Astrocyte of the cerebellum (primary cell): ENCODE measurements at regions not wholly inside any gene's neighbourhood (a gene's known extent, or its start where the extent isn't known, plus 50 kb on each side); places are given as distances from the start of the nearest gene placed in this dataset.

Experiments
- DNase-seq: peaks from one replicate; pipeline ENCODE4 v3.0.0-alpha.2; 2011; ENCODE audit warnings: low read depth
- H3K4me3 ChIP-seq: 2 replicates; pipeline ENCODE4 v1.5.1; 2011; ENCODE audit warnings: mild to moderate bottlenecking, low read depth, low read length, moderate library complexity
- CTCF ChIP-seq: IDR thresholded peaks from 2 replicates; pipeline ENCODE4 v1.5.1; 2012; ENCODE audit warnings: low read length, low read depth, moderate library complexity, mild to moderate bottlenecking; ENCODE audit errors: missing control alignments
- in situ Hi-C: cut with HindIII; loops from 2 replicates; pipeline ENCODE4 v1.10.0; 2017; ENCODE audit warnings: low sequenced_read_pairs

GRCh38 chr4:128353791-128354190, 66.2 kb upstream of the PGRMC2 start:
- TF ChIP-seq CTCF: no peak
- in situ Hi-C loops: no loop called here
- DNase-seq: no peak
- no peak overlapping the region for H3K4me3 ChIP-seq

GRCh38 chr4:128351502-128351901, 63.9 kb upstream of the PGRMC2 start:
- in situ Hi-C loops: no loop called here
- no peak overlapping the region for H3K4me3 ChIP-seq
- TF ChIP-seq CTCF: no peak
- DNase-seq: no peak

- DNase-seq: no peak
- no peak overlapping the region for H3K4me3 ChIP-seq
- TF ChIP-seq CTCF: no peak
- in situ Hi-C loops: no loop called here
Measured at GRCh38 chr4:128350449-128351045, 62.9 kb upstream of the PGRMC2 start.

GRCh38 chr4:128349921-128350320, 62.3 kb upstream of the PGRMC2 start:
- no peak for TF ChIP-seq CTCF
- no peak overlapping the region for H3K4me3 ChIP-seq
- in situ Hi-C loops: no loop called here
- DNase-seq: no peak

GRCh38 chr4:128347930-128348660, 60.5 kb upstream of the PGRMC2 start:
- no peak for DNase-seq
- TF ChIP-seq CTCF: no peak
- in situ Hi-C loops: no loop called here
- no peak overlapping the region for H3K4me3 ChIP-seq

GRCh38 chr4:128347175-128347868, 59.7 kb upstream of the PGRMC2 start:
- no peak for TF ChIP-seq CTCF
- no peak overlapping the region for H3K4me3 ChIP-seq
- in situ Hi-C loops: no loop called here
- no peak for DNase-seq
